RWPE2 (cell line): ENCODE measurements at regions not wholly inside any gene's neighbourhood (a gene's known extent, or its start where the extent isn't known, plus 50 kb on each side); places are given as distances from the start of the nearest gene placed in this dataset.
A peak's percentile ranks its signal among the peaks of the same experiment; 100 is the strongest.

Experiments used
- ATAC-seq: fragments of 200-7000 bp; cut with Tn5 transposase; 3 replicates; pipeline ENCODE4 v1.9.1; 2021; ENCODE audit warnings: low read depth
- DNase-seq: peaks from one replicate; pipeline ENCODE4 v3.0.0-alpha.2; 2020; ENCODE audit warnings: low spot score
- H3K27ac ChIP-seq: fragments of 450-650 bp; 2 replicates; pipeline ENCODE4 v1.5.1; 2017; ENCODE audit warnings: mild to moderate bottlenecking; ENCODE audit not compliant: poor library complexity, severe bottlenecking
- H3K27me3 ChIP-seq: fragments of 250-450 bp; sonication (Bioruptor Pico); 2 replicates; pipeline ENCODE4 v1.5.1; 2021; ENCODE audit warnings: mild to moderate bottlenecking, moderate library complexity; ENCODE audit not compliant: insufficient read depth, poor library complexity, severe bottlenecking
- H3K36me3 ChIP-seq: fragments of 250-450 bp; sonication (Bioruptor Pico); 2 replicates; pipeline ENCODE4 v1.5.1; 2020; ENCODE audit warnings: low read depth, mild to moderate bottlenecking, moderate library complexity
- H3K4me1 ChIP-seq: fragments of 250-450 bp; sonication (Bioruptor Pico); 2 replicates; pipeline ENCODE4 v1.5.1; 2021; ENCODE audit warnings: mild to moderate bottlenecking, moderate library complexity; ENCODE audit not compliant: insufficient read depth, poor library complexity, severe bottlenecking
- H3K4me3 ChIP-seq: fragments of 250-450 bp; sonication (Bioruptor Pico); 2 replicates; pipeline ENCODE4 v1.5.1; 2021; ENCODE audit warnings: mild to moderate bottlenecking, moderate library complexity; ENCODE audit not compliant: severe bottlenecking
- H3K9me3 ChIP-seq: fragments of 250-450 bp; sonication (Bioruptor Pico); 2 replicates; pipeline ENCODE4 v1.5.1; 2021; ENCODE audit warnings: mild to moderate bottlenecking, moderate library complexity; ENCODE audit not compliant: severe bottlenecking
- CTCF ChIP-seq: fragments of 450-650 bp; IDR thresholded peaks from one replicate; pipeline ENCODE4 v1.5.1; 2017; ENCODE audit warnings: mild to moderate bottlenecking, moderate library complexity; ENCODE audit not compliant: poor library complexity, severe bottlenecking

GRCh38 chr10:21092683-21093524 lies 195.8 kb upstream of the NEBL start:
- Histone ChIP-seq H3K4me1 (peaks cover 8% of the 10 kb centered on the region), H3K4me3 (no peak overlapping the region), H3K36me3 (no peaks in the 10 kb centered on the region), H3K27me3 (no peaks in the 10 kb centered on the region), H3K27ac (no peak overlapping the region), H3K9me3 (no peaks in the 10 kb centered on the region)
- DNase-seq (no peak), ATAC-seq (no peak)
- TF ChIP-seq CTCF: no peak

- Histone ChIP-seq H3K27ac (no peak overlapping the region), H3K27me3 (no peaks in the 10 kb centered on the region), H3K4me1 (no peaks in the 10 kb centered on the region), H3K9me3 (no peaks in the 10 kb centered on the region), H3K4me3 (no peak overlapping the region), H3K36me3 (no peaks in the 10 kb centered on the region)
- ATAC-seq (no peak), DNase-seq (no peak)
- no peak for TF ChIP-seq CTCF
Observed at GRCh38 chr10:21090609-21091082, 193.5 kb upstream of the NEBL start.

GRCh38 chr10:21087476-21087875 lies 190.4 kb upstream of the NEBL start:
- ATAC-seq (no peak), DNase-seq (no peak)
- Histone ChIP-seq H3K4me3 (no peak overlapping the region), H3K27me3 (no peaks in the 10 kb centered on the region), H3K9me3 (no peaks in the 10 kb centered on the region), H3K36me3 (no peaks in the 10 kb centered on the region), H3K4me1 (no peaks in the 10 kb centered on the region), H3K27ac (no peak overlapping the region)
- TF ChIP-seq CTCF: no peak

- H3K9me3 ChIP-seq: no peaks in the 10 kb centered on the region
- no peak overlapping the region for H3K27ac ChIP-seq
- H3K4me3 ChIP-seq: no peak overlapping the region
- TF ChIP-seq CTCF: no peak
- ATAC-seq: no peak
- no peak for DNase-seq
- H3K36me3 ChIP-seq: no peaks in the 10 kb centered on the region
- H3K27me3 ChIP-seq: no peaks in the 10 kb centered on the region
- H3K4me1 ChIP-seq: no peaks in the 10 kb centered on the region
Observed at GRCh38 chr10:21084700-21085099, 187.6 kb upstream of the NEBL start.

- Histone ChIP-seq H3K4me1 (no peaks in the 10 kb centered on the region), H3K4me3 (no peak overlapping the region), H3K36me3 (no peaks in the 10 kb centered on the region), H3K27me3 (no peaks in the 10 kb centered on the region), H3K27ac (no peak overlapping the region), H3K9me3 (no peaks in the 10 kb centered on the region)
- DNase-seq (no peak), ATAC-seq (peak; percentile 80)
- no peak for TF ChIP-seq CTCF
Observed at GRCh38 chr10:21083861-21084260, 186.8 kb upstream of the NEBL start.
